Progenitor cell of endocrine pancreas (in vitro differentiated cells): ENCODE measurements at regions not wholly inside any gene's neighbourhood (a gene's known extent, or its start where the extent isn't known, plus 50 kb on each side); places are given as distances from the start of the nearest gene placed in this dataset.

ENCODE experiments used
- DNase-seq: peaks from one replicate; pipeline ENCODE4 v3.0.0; 2021; ENCODE audit warnings: low spot score; ENCODE audit not compliant: unreplicated experiment
- H3K27ac Mint-ChIP-seq: 2 replicates; pipeline ENCODE4 v1.8.0; 2021; ENCODE audit warnings: mild to moderate bottlenecking, moderate library complexity, mixed read lengths
- H3K27me3 Mint-ChIP-seq: 2 replicates; pipeline ENCODE4 v1.8.0; 2021; ENCODE audit warnings: mixed read lengths
- H3K36me3 Mint-ChIP-seq: 2 replicates; pipeline ENCODE4 v1.8.0; 2022; ENCODE audit warnings: mixed read lengths; ENCODE audit not compliant: insufficient read depth
- H3K4me1 Mint-ChIP-seq: 2 replicates; pipeline ENCODE4 v1.8.0; 2021; ENCODE audit warnings: low read depth, mixed read lengths
- H3K4me3 Mint-ChIP-seq: 2 replicates; pipeline ENCODE4 v1.8.0; 2021; ENCODE audit warnings: low read depth, mild to moderate bottlenecking, moderate library complexity, mixed read lengths
- H3K9me3 Mint-ChIP-seq: 2 replicates; pipeline ENCODE4 v1.8.0; 2021; ENCODE audit warnings: low read depth, mixed read lengths
- CTCF ChIP-seq: fragments of 200-600 bp; sonication (generic); IDR thresholded peaks from one replicate; pipeline ENCODE4 v1.5.0; 2021; ENCODE audit warnings: antibody characterized with exemption, mild to moderate bottlenecking; ENCODE audit not compliant: unreplicated experiment

- no peaks in the 10 kb centered on the region for H3K27me3 Mint-ChIP-seq
- H3K4me1 Mint-ChIP-seq: peaks cover 2% of the 10 kb centered on the region
- H3K4me3 Mint-ChIP-seq: no peak overlapping the region
- no peaks in the 10 kb centered on the region for H3K9me3 Mint-ChIP-seq
- H3K27ac Mint-ChIP-seq: no peak overlapping the region
- no peak for TF ChIP-seq CTCF
- H3K36me3 Mint-ChIP-seq: no peaks in the 10 kb centered on the region
- no peak for DNase-seq
These were observed 203.3 kb upstream of the FAM241A start for GRCh38 chr4:111941957-111942356.

GRCh38 chr4:111943796-111944203 lies 201.5 kb upstream of the FAM241A start:
- H3K27ac Mint-ChIP-seq: no peak overlapping the region
- peak; percentile 61 for TF ChIP-seq CTCF
- H3K27me3 Mint-ChIP-seq: no peaks in the 10 kb centered on the region
- H3K4me1 Mint-ChIP-seq: peaks cover 1% of the 10 kb centered on the region
- no peaks in the 10 kb centered on the region for H3K36me3 Mint-ChIP-seq
- no peaks in the 10 kb centered on the region for H3K9me3 Mint-ChIP-seq
- no peak overlapping the region for H3K4me3 Mint-ChIP-seq
- DNase-seq: peak; percentile 10

- Mint-ChIP-seq H3K4me3 (no peak overlapping the region), H3K27ac (no peak overlapping the region), H3K9me3 (peaks cover 4% of the 10 kb centered on the region), H3K36me3 (no peaks in the 10 kb centered on the region), H3K4me1 (peaks cover 1% of the 10 kb centered on the region), H3K27me3 (no peaks in the 10 kb centered on the region)
- DNase-seq: no peak
- TF ChIP-seq CTCF: no peak
These were observed 200.2 kb upstream of the FAM241A start for GRCh38 chr4:111945014-111945413.

- no peak for DNase-seq
- Mint-ChIP-seq H3K36me3 (no peaks in the 10 kb centered on the region), H3K27ac (no peak overlapping the region), H3K4me3 (no peak overlapping the region), H3K27me3 (no peaks in the 10 kb centered on the region), H3K4me1 (peaks cover 1% of the 10 kb centered on the region), H3K9me3 (peaks cover 13% of the 10 kb centered on the region)
- no peak for TF ChIP-seq CTCF
These were observed 198.5 kb upstream of the FAM241A start for GRCh38 chr4:111946800-111947199.

- no peak overlapping the region for H3K27ac Mint-ChIP-seq
- H3K4me3 Mint-ChIP-seq: no peak overlapping the region
- H3K36me3 Mint-ChIP-seq: no peaks in the 10 kb centered on the region
- H3K27me3 Mint-ChIP-seq: no peaks in the 10 kb centered on the region
- no peaks in the 10 kb centered on the region for H3K4me1 Mint-ChIP-seq
- DNase-seq: no peak
- TF ChIP-seq CTCF: no peak
- peaks cover 13% of the 10 kb centered on the region for H3K9me3 Mint-ChIP-seq
These were observed 192.6 kb upstream of the FAM241A start for GRCh38 chr4:111952688-111953087.
